ENCODE measurements at regions not wholly inside any gene's neighbourhood (a gene's known extent, or its start where the extent isn't known, plus 50 kb on each side); places are given as distances from the start of the nearest gene placed in this dataset.
"Not testable (repeated sequence)": the region's sequence is repeated elsewhere in the genome, so short reads cannot be mapped to it uniquely, and the experiment has no call there.

DNA sequence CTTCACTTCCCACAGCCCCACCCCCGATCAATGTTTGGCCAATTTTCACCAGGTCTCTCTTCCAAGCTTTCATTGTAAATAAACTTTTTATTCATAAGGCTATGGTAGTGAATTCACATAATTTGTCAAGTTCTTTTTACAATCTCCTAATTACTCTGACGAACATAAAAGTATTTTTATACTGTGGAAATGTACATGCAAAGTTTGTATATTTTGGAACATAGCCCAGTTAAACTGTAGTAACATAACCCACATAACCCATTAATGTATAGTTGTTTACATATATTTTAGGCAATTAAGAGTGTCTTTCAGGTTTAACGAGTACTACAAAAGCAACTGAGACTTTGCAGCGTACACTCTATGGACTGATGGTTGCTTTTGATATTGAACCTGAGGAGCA, 228.3 kb upstream of the ERBB4 start:
- peak; percentile 79 for DNase-seq

DNA sequence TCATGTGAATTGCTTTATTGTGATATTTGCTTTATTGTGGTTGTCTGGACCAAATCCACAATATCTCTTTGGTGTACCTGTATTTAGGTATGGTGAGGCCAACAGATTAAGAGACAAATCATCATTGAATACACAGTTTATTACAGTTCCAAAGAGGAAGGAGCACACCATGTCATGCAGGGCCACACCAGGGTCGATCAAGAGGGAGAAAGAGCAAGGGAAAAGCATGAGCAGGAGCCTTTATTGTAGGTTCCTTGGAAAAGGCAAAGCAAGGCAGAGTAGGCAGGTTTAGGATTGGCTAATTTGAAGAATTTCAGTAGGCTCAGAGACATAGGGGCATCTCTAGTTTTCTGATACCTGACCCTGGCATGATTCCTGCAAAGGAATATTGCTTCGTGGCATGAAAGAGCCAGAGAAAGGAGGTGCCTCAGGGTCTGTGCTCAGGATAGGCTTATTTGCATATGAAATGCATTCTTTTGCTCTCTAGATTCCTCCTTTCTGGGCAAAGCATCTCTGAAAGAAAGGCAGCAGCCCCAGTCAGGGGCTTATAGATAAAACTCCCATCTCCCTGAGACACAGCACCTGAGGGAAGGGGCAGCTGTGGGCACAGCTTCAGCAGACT, 214.2 kb upstream of the ERBB4 start:
- DNase-seq = no peak

DNA sequence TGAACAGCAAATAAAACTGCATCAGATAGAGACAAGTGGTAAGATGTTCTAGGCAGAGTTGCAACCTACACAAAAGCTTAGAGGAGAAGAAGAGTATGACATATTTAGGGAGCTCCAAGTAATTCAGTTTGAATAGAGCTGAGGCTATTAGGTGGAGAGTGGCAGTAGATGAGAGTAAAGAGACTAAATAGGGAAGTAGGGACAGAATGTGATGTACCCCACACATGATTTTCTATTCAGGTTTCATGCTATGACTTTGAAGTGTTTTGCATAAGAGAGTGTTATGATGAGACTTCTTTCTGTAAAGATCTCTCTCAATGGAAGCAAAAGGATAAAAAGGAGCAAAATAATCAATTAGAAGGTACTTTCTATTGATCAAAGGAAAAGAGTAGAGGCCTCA, 206.8 kb upstream of the ERBB4 start:
- DNase-seq = no peak

DNA sequence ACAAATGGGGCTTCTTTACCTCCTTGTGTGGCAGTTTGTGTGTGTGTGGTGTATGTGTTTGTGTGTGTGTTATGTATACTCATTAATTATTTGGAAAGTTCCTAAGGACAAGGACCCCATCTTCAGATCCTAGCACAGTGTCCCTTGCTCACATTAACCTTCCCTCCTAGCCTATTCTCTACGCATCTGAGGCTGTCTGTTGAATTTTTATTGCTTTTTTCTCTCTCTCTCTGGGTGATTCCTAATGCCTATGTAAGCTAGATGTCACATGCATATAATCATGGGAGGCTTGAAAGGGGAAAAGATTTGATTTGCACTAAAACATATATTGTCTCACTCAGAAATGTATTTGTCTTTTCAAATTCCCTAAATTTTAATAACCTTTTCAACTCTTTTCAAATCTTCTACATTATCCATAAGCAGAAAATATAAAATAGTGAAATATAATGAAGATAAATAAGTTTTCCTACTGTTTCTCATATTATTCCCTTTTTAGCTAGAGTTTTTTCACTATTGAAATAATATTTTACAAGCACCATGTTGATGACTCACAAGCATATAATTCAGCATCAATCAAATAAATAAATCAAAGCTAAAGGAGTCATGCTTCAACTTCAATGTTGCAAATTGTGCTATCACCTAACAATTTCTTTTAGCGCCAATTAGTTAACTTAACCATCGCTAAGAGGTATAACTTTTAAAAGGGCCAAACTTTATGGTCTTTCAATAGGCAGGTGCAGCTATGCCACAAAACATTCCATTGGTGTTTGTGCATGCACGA, 199.0 kb upstream of the ERBB4 start:
- no peak for DNase-seq

DNA sequence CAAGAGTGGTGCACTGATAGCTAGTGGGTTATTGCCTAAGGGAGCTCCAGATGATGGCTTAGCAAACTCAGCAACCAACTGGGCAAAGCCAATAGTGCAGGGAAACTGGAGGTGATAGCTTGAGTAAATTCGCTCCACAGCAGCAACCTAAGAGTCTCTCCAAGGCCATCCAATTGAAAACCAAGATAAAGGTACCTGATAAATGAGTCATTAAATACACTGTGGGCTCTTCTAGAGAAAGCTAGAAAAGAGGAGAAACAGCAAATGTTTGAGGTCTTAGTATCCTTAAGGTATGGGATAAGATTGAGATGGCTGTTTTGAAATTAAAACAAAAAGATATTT, 197.8 kb upstream of the ERBB4 start:
- DNase-seq = no peak

DNA sequence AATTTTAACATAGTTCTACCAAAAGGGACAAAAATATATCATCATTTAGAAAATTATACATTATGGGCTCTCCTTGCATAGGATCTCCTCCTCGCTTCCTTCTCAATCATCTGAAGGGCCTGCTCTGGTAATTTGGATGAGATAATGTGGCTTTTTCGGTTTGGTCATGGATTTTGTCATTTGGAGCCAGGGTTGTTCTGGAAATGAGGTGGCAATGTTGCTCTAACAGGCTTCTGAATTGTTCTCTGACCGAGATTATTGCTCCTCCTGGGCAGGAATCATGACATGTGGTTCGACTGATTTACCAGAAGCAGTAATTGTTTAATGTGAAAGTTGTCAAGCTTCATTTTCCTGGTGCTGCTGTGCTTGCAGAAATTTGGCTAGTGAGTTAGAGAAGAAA, 194.7 kb upstream of the ERBB4 start:
- DNase-seq = no peak

DNA sequence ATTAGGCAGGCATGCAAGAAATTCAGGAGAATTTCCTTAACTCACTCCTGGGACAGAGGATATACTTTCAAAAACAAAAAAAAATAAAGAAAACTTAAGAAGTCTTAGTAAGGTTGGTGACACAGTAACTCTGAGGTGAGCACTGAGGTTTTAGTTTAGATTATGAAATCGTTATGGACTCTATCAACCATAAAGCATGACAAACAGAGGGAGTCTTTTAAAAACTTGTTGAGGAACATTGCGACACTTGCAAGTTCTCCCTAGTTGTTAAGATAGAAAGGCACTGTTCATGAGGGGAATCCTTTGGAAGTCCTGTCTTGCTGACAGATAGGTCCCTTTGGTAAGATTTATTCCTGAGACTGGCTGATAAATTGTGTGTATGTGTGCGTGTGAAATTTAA, 194.3 kb upstream of the ERBB4 start:
- DNase-seq = no peak

DNA sequence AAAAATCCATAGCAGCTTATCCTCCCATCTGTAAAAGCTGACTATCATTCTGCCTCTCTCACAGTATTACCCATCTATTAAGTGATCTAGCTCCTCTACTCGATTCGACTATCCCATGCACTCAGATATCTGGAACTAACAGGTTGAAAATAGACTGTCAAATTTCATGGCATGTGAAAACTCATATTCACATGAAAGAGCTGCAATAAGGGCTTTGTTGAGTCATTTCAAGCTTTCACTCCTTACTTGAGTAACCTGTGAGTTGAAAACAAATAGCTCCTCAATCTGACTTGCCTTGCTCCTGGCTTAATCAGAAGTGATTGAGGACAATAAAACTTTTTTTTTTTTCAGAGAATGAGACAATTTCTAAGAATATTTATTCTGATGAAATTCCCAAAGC, 192.4 kb upstream of the ERBB4 start:
- no peak for DNase-seq

DNA sequence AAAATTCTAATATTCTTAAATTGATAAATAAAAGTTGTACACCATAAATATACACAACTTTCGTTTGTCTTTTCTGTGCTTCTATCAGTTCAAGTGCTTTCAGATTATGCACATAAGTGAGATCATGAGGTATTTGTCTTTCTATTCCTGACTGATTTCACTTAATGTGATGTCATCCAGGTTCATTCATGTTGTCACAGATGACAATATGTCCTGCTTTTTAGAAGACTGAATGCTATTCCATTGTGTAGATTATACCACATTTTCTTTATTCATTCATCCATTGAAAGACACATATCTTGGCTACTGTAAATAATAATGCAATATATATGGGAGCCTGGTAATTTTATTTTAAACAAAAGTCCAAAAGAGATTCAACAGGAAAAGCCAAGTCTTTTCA, 190.1 kb upstream of the ERBB4 start:
- DNase-seq = no peak

DNA sequence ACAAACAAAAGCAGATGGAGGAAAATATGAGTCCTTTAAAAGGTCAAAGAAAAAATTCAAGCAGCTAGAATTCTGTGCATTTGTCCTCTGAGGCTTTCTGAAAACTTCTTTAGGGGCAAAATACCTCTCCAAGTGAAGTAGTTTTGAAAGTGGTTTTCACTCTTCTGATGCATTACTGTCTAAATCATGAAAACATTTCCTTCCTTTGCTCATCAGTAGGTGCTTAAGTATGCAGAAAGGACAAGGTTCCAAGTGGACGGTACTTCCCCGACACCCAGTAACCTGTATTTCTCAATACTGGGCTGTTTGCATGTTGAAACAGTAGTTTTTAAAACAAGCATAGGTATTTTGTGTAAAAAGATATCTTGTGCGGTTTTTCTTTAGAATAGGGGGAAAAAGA, 189.1 kb upstream of the ERBB4 start:
- no peak for DNase-seq

DNA sequence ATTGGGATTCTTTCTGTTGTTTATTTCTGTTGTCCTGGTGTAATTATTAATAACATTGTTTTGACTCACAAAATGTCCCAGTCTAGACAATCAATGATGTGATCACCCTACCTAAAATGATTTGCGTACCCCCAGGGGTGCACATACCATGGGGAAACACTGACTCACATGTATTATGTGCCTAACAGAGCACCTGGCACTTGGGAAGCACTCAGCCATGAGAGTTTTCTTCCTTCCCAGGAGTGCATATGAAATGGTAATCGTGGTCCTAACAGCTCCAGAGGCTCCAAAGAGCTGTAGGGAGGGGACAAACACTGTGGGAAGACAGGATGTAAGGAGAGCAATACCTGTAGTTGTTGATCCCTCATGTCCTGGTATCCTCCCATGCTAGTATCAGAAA, 187.8 kb upstream of the ERBB4 start:
- no peak for DNase-seq

DNA sequence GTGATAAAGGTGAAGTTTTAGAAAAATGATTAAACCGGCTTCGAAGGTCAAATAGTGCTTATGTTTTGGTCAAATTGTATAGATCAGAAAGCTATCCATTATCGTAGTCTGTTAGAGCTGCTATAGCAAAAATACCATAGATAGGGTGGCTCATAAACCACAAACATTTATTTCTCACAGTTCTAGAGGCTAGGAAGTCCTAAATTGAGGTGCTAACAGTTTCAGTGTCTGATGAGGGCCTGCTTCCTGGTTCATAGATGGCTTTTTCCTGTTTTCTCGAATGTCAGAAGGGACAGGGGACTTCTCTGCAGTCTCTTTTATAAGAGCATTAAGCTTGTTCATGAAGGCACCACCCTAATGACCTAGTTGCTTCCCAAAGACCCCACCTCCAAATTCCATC, 186.6 kb upstream of the ERBB4 start:
- no peak for DNase-seq

DNA sequence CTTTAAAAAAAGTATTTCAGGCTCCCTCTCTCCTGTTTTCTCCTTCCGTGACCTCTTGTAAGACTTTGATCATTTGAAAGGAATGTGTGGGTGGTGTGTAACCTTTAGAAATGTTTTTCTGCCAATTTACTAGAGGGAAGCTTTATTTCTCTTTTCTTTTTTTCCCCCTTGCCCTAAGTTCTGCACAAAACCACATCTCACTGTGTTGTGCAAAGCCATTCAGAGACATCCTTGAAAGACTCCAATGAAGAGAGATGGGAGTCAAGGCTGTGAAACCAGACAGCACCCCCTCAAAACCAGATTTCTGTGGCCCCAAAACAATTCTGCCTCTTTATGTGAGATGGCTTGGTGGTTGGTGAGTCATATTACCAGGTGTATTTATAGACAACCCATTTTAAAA, 184.6 kb upstream of the ERBB4 start:
- no peak for DNase-seq

DNA sequence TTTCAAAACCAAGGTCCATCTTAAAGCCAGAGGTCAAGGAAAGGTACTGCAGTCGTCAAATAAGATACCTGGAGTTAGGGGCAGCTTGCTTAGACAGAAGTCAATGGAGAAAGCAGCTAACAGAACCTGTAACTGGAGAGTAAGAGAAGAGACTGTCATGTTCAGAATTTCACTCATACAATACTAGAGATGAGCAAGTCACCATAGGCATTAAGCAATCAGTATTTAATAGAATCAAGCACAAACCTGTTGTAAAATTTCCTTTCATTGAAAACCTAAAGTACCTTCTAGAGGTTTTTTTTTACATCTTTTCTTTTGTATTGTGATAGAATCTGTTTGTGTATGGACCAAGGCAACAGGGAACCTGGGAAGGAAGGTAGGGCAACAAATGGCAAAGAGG, 183.4 kb upstream of the ERBB4 start:
- DNase-seq = no peak

DNA sequence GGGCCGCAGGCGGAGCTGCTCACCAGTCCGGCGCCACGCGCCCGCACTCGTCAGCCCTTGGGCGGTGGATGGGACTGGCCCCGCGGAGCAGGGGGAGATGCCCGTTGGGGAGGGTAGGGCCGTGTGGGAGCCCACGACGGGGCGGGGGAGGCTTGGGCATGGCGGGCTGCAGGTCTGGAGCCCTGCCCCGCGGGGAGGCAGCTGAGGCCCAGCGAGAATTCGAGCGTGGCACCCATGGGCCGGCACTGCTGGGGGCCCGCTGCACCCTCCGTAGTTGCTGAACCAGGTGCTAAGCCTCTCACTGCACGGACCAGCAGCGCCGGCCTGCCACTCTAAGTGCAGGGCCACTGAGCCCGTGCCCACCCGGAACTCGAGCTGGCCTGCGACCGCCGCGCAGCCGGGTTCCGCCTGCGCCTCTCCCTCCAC, 182.4 kb upstream of the ERBB4 start:
- no peak for DNase-seq

DNA sequence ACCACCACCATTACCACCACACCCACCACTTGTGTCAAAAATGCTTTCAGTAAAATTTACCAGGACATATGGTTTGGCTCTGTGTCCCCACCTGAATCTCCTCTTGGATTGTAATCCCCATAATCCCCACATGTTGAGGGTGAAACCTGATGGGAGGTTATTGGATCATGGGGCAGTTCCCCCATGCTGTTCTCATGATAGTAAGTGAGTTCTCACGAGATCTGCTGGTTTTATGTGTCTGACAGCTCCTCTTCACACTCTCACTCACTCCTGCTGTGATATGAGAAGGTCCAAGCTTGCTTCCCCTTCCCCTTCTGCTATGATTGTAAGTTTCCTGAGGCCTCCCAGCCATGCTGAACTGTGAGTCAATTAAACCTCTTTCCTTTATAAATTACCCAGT, 176.8 kb upstream of the ERBB4 start:
- DNase-seq = not testable (repeated sequence)

DNA sequence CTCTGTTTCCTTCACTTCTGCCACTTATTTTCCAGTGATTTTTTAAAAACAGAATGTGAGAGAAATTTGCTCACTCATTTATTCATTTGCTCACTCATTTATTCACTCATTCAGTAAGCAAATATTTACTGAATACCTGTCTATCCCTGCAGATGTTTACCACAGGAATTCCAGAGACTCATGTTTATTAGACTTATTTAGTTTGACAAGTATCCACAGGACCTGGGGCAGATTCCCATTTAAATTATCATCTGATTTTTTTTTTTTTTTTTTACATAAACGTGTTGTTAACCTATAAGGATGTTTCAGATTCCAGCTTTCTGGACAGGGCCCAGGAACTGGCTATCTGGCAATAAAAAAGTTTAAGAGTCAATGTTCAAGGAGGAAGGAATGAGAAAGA, 175.1 kb upstream of the ERBB4 start:
- DNase-seq = no peak

DNA sequence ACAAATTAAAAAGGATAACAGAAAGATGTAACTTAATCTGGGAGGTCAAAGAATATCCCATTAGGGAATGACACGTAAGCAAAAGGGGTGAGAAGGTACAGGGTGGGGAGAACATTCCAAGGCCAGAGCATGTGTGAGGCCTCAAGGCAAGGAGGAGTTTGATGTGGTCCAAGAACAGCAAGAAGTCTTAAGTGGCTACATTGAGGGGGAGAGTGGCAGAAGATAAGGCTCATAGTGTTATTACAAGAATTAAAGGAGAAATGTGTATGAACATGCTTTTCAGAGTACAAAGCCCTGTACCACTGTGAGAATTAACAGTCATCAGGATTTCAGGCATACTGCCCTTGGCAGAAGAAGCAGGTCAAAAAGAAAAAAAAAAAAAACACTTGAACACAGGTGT, 174.4 kb upstream of the ERBB4 start:
- DNase-seq = no peak

DNA sequence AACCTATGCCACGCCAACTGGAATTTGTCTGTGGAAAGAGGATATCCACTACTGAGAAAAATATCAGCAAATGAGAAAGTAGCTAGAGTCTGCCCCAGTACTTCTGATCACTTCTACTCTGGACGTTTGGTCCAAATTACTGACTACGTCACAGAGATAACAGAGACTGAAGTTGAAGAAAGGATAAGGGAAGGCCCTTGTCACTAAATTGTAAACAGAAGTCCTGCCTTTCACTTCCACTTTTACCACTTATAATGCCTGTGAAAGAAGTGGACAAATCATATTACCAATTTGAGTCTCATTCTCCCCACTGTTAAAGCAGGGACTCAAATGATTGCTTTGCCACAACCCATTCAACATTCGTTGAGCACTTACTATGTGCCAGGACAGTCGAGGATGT, 173.9 kb upstream of the ERBB4 start:
- no peak for DNase-seq

DNA sequence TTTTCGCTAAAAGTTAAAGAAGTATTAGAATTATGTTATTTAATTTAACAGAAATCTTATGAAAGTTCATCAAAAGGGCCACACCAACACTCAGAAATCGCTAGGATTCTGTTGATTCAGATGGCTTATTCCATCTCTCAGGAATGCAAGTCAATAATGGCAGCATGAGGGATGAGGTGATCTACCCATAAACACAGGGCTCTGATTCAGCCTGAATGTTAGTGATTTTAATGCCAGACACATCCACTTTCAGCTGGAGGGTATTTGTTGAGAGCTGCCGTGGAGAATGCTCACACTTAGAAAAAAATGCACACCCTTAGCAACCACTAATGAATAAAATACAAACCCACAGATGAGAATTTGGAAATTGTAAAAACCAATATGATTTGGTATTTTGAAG, 173.3 kb upstream of the ERBB4 start:
- no peak for DNase-seq

DNA sequence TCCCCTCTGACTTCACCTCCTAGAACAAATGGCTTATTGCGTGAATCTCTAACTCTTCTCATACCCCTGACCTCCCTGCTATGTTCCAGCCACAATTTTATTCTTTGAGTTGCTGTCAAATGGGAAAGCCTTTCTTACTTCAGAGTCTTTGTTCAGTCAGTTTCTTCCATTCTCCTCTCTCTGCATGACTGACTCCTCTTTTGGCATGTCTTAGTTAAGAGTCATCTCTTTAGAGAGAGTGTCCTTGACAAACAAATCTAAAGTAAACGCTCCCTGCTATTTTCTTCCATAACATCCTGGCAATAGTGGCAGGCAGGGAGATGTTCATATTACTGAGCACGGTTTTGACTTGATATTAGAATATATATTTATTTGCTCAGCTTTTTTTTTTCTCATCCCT, 170.7 kb upstream of the ERBB4 start:
- DNase-seq = no peak

DNA sequence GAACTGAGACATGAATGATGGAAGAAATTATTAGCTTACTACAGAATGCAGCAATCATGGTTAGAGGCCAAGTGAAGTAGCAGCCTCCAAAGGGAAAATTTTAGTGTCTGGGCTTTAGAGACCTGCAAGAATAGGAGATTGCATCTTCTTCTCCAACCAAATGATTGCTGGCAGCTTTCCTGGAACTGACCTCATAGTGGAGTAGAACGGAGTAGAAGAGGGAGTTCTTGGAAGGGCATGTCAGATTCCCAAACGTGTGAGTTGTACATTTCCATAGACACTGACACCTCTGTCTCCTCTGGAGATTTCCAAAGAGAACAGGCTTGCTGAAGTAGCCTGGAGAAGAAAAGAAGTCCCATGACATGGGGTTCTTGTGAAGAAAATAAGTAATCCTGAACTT, 169.8 kb upstream of the ERBB4 start:
- DNase-seq = no peak

DNA sequence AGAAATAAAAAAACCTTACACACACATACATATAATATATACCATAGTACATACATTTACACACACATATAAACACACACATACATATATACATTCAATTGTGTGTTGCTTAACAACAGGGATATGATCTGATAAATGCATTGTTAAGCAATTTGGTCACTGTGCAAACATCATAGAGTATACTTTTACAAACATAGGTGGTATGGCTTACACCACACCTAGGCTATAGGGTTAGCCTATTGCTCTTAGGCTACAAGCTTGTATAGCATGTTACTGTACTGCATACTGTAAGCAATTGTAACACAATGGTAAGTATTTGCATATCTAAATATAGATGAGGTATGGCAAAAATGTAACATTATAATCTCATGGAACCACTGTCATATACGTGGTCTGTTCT, 156.8 kb upstream of the ERBB4 start:
- DNase-seq = no peak

DNA sequence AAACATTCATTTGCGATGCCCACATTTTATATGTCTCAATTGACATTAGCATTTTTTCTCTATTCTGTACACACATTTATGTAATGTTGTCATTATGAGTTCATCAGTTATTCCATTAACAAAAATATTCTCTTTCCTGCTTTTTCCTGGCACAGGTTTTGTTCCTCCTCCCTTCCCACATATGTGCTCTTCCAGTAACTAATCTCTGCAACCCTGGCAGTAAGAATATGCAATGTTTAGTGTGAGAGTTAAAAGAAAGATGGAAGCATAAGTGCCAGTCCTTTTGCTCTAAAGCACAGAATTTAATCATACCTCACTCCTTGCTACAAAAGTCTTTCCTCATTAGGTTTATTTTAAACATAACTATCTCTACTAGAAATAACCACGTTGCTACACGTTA, 155.8 kb upstream of the ERBB4 start:
- DNase-seq = no peak

DNA sequence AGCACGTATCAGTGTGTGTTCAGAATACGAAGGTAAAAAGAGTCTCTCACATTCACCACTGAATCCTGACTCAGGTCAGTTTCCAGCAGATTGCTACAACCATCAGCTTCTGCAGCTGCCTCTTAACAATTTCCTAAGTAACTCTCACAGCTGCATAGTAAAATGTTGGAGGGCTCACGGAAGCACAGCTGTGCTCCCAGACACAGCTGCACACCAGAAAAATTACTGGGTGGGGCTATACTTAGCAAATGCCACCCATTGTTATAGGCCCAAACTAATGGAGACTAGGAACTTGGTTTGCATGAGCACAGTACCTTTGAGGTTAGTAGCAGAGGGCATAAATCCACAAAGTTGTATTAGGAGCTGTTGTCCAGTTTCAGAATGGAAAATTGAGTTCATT, 153.9 kb upstream of the ERBB4 start:
- no peak for DNase-seq

All from NCI-H69 (cell line).